ENCODE measurements at regions not wholly inside any gene's neighbourhood (a gene's known extent, or its start where the extent isn't known, plus 50 kb on each side); places are given as distances from the start of the nearest gene placed in this dataset.

GRCh38 chr10:2777666-2778355, 289.5 kb upstream of the PFKP start:
- TF ChIP-seq, protein P1, sequence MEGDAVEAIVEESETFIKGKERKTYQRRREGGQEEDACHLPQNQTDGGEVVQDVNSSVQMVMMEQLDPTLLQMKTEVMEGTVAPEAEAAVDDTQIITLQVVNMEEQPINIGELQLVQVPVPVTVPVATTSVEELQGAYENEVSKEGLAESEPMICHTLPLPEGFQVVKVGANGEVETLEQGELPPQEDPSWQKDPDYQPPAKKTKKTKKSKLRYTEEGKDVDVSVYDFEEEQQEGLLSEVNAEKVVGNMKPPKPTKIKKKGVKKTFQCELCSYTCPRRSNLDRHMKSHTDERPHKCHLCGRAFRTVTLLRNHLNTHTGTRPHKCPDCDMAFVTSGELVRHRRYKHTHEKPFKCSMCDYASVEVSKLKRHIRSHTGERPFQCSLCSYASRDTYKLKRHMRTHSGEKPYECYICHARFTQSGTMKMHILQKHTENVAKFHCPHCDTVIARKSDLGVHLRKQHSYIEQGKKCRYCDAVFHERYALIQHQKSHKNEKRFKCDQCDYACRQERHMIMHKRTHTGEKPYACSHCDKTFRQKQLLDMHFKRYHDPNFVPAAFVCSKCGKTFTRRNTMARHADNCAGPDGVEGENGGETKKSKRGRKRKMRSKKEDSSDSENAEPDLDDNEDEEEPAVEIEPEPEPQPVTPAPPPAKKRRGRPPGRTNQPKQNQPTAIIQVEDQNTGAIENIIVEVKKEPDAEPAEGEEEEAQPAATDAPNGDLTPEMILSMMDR (IDR thresholded peaks at IDR 0.05): no peak
- TF ChIP-seq POLR2A (IDR thresholded peaks at IDR 0.05): no peak
